ENCODE measurements at regions not wholly inside any gene's neighbourhood (a gene's known extent, or its start where the extent isn't known, plus 50 kb on each side); places are given as distances from the start of the nearest gene placed in this dataset.
"Not testable (repeated sequence)": the region's sequence is repeated elsewhere in the genome, so short reads cannot be mapped to it uniquely, and the experiment has no call there.

DNA sequence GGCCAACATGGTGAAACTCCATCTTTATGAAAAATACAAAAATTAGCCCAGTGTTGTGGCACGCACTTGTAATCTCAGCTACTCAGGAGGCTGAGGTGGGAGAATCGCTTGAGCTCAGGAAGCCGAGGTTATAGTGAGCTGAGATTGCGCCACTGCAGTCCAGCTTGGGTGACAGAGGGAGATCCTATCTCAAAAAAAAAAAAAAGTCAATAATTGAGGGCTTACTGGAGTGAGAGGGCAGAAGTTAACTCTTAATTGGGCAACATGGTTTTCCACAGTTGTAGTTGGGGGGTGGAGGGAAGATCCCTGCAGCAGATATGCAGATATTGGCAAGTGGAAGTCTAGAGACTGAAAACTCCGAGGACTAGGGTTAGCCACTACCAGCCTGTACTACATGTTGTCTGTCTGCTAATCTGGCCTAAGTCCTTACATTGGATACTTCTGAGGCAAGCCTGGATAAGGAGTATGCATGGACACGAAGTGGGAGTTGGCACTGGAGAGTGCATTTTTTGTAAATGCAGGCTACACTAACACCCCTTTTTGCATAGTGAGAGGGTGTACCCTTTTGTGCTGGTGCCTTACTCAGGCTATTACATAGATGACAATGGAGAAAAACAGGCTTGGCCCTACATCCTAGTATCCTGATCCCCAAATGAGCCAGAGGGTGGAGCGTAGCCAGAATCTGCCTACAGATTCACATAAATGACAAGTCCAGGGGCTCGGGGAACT, 89.0 kb upstream of the NIPBL start:
- H3K36me3 Mint-ChIP-seq: no peaks in the 10 kb centered on the region
- no peak overlapping the region for H3K27ac Mint-ChIP-seq
- H3K27me3 Mint-ChIP-seq: peaks cover 5% of the 10 kb centered on the region
- DNase-seq (no peak), ATAC-seq (ENCODE audit: low read depth in 2 of 2) (no peak)
- Histone ChIP-seq H3K36me3 (ENCODE audit: control insufficient read depth, insufficient read depth, low read length) (no peaks in the 10 kb centered on the region), H3K9me3 (ENCODE audit: control insufficient read depth in 2 of 2, low read length in 2 of 2) (no peaks in the 10 kb centered on the region), H3K4me3 (ENCODE audit: low read depth, low read length) (no peak overlapping the region), H3K27me3 (ENCODE audit: control insufficient read depth, insufficient read depth, low read length) (peaks cover 10% of the 10 kb centered on the region), H3K4me1 (ENCODE audit: control insufficient read depth, insufficient read depth, low read length, poor library complexity, severe bottlenecking) (no peaks in the 10 kb centered on the region), H3K27ac (ENCODE audit: insufficient read depth, low read length, poor library complexity, severe bottlenecking) (no peak overlapping the region)
- no peaks in the 10 kb centered on the region for H3K4me1 Mint-ChIP-seq
- H3K9me3 Mint-ChIP-seq: peaks cover 0 to 9% (median 1%) of the 10 kb centered on the region in 7 donors
- no peak overlapping the region for H3K4me3 Mint-ChIP-seq

DNA sequence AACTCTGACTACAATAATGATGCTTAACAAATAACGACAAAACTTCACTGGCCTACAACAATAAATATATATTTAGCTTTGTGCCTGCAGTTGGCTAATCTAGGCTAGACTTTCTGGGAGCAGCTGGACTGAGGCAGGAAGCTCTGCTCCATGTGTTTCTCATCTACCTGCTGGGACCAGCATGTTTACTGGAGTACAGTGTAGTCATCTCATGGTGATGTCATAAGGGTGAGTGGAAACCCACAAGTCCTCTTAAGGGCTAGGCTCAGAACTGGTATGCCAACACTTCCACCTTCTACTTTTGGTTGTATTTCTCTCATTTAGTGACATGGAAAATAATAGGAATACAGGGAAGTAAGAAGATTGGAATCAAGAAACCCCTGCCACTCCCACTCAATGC, 85.7 kb upstream of the NIPBL start:
- Mint-ChIP-seq H3K36me3 (no peaks in the 10 kb centered on the region), H3K4me3 (no peak overlapping the region), H3K27ac (no peak overlapping the region), H3K9me3 (peaks cover 0 to 5% (median 1%) of the 10 kb centered on the region in 7 donors), H3K4me1 (no peaks in the 10 kb centered on the region), H3K27me3 (peaks cover 5% of the 10 kb centered on the region)
- no peaks in the 10 kb centered on the region for H3K4me1 ChIP-seq (ENCODE audit: control insufficient read depth, insufficient read depth, low read length, poor library complexity, severe bottlenecking)
- H3K27ac ChIP-seq (ENCODE audit: insufficient read depth, low read length, poor library complexity, severe bottlenecking): no peak overlapping the region
- H3K9me3 ChIP-seq (ENCODE audit: control insufficient read depth in 2 of 2, low read length in 2 of 2): no peaks in the 10 kb centered on the region
- no peak overlapping the region for H3K4me3 ChIP-seq (ENCODE audit: low read depth, low read length)
- no peaks in the 10 kb centered on the region for H3K36me3 ChIP-seq (ENCODE audit: control insufficient read depth, insufficient read depth, low read length)
- no peak for DNase-seq
- ATAC-seq (ENCODE audit: low read depth in 2 of 2): no peak
- H3K27me3 ChIP-seq (ENCODE audit: control insufficient read depth, insufficient read depth, low read length): peaks cover 10% of the 10 kb centered on the region

DNA sequence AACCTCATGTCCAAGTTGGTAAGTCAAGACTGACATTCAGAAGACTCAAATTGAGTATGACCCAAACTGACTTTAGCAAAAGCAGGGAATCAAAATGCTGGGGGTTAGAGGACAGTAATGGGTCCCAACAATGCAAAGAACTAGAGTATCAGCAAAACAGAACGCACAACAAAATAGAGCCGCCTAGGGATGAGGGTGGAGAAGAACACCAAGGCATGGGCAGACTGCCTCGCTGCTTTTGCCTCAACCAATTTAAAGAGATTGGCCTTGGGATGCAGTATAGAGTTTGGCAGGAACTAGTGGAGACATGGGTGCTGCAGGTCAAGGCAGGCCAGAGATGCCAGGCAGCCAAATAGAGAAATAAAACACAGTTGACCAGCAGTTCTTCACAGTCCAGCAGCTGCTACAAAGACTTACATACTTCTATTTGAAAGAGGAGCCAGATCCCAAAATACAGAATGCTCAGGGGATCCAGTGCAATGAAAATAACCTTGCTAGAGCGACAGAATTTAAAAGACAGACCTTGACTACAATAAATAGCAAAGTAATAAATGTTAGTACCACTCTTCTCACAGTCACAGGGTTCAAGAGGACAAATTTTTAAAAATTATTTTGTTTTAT, 83.9 kb upstream of the NIPBL start:
- H3K4me3 Mint-ChIP-seq: no peak overlapping the region
- ATAC-seq (ENCODE audit: low read depth in 2 of 2) (no peak), DNase-seq (no peak)
- H3K9me3 Mint-ChIP-seq: peaks cover 0 to 5% (median 1%) of the 10 kb centered on the region in 7 donors
- Histone ChIP-seq H3K4me3 (ENCODE audit: low read depth, low read length) (no peak overlapping the region), H3K36me3 (ENCODE audit: control insufficient read depth, insufficient read depth, low read length) (no peaks in the 10 kb centered on the region), H3K27me3 (ENCODE audit: control insufficient read depth, insufficient read depth, low read length) (peaks cover 5% of the 10 kb centered on the region), H3K9me3 (ENCODE audit: control insufficient read depth in 2 of 2, low read length in 2 of 2) (no peaks in the 10 kb centered on the region), H3K4me1 (ENCODE audit: control insufficient read depth, insufficient read depth, low read length, poor library complexity, severe bottlenecking) (no peaks in the 10 kb centered on the region), H3K27ac (ENCODE audit: insufficient read depth, low read length, poor library complexity, severe bottlenecking) (no peak overlapping the region)
- H3K36me3 Mint-ChIP-seq: no peaks in the 10 kb centered on the region
- no peak overlapping the region for H3K27ac Mint-ChIP-seq
- H3K4me1 Mint-ChIP-seq: no peaks in the 10 kb centered on the region
- peaks cover 5% of the 10 kb centered on the region for H3K27me3 Mint-ChIP-seq

DNA sequence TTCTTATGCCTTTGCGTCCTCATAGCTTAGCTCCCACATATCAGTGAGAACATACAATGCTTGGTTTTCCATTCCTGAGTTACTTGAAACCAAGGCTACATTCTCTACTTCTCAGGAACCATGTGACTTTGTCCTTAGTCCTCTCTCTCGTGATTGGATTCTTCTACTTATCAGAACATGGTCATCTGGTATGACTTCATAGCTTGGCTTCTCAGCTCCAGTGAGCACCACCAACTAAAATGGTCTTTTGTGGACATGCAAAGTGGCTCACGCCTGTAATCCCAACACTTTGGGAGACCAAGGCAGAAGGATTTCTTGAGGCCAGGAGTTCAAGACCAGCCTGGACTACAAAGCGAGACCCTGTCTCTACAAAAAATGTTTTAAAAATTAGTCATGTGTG, 81.2 kb upstream of the NIPBL start:
- no peak overlapping the region for H3K27ac Mint-ChIP-seq
- no peak for ATAC-seq (ENCODE audit: low read depth in 2 of 2)
- H3K27ac ChIP-seq (ENCODE audit: insufficient read depth, low read length, poor library complexity, severe bottlenecking): no peak overlapping the region
- H3K4me3 Mint-ChIP-seq: no peak overlapping the region
- peaks cover 9% of the 10 kb centered on the region for H3K27me3 ChIP-seq (ENCODE audit: control insufficient read depth, insufficient read depth, low read length)
- DNase-seq: no peak
- no peak overlapping the region for H3K4me3 ChIP-seq (ENCODE audit: low read depth, low read length)
- H3K4me1 ChIP-seq (ENCODE audit: control insufficient read depth, insufficient read depth, low read length, poor library complexity, severe bottlenecking): no peaks in the 10 kb centered on the region
- H3K9me3 Mint-ChIP-seq: peaks cover 0 to 5% (median 1%) of the 10 kb centered on the region in 7 donors
- H3K9me3 ChIP-seq (ENCODE audit: control insufficient read depth in 2 of 2, low read length in 2 of 2): no peaks in the 10 kb centered on the region
- H3K27me3 Mint-ChIP-seq: peaks cover 2% of the 10 kb centered on the region
- no peaks in the 10 kb centered on the region for H3K36me3 ChIP-seq (ENCODE audit: control insufficient read depth, insufficient read depth, low read length)
- no peaks in the 10 kb centered on the region for H3K36me3 Mint-ChIP-seq
- no peaks in the 10 kb centered on the region for H3K4me1 Mint-ChIP-seq

DNA sequence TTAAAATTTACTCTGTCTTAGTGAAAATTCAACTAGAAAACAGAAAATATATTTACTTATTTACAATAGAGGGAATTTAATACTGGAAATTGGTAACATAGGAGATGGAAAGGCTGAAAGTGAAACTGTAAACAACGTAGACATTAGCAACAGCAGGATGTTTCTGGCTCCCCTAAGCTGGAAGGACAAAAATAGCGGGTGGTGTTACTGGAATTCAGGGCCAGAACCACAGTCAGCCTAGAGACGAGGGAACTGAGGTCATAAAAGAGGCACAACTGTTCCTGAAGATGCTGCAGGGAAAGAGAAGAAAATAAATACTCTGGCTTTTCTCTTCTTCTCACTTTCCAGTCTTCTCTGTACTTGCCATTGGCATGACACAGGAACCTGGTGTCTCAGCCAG, 80.4 kb upstream of the NIPBL start:
- H3K4me1 ChIP-seq (ENCODE audit: control insufficient read depth, insufficient read depth, low read length, poor library complexity, severe bottlenecking): no peaks in the 10 kb centered on the region
- no peaks in the 10 kb centered on the region for H3K4me1 Mint-ChIP-seq
- no peak overlapping the region for H3K4me3 Mint-ChIP-seq

DNA sequence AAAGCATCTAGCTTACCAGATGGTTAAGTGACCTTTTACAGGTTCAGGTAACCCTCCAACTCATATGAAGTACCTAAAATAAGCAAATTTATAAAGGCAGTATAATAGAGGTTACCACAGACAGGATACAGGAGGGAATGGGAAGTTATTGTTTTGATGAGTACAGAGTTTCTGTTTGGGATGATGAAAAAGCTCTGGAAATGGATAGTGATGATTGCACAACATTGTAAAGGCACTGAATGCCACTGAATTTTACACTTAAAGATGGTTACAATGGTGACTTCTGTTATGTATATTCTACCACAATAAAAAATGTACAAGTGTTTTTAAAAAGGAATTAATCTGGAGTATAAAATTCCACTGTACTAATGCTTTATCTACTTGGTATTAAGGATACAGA, 75.0 kb upstream of the NIPBL start:
- H3K9me3 Mint-ChIP-seq: no peaks in the 10 kb centered on the region
- H3K4me3 ChIP-seq (ENCODE audit: low read depth, low read length): no peak overlapping the region
- H3K27ac Mint-ChIP-seq: no peak overlapping the region
- H3K4me1 Mint-ChIP-seq: no peaks in the 10 kb centered on the region
- peaks cover 11% of the 10 kb centered on the region for H3K27me3 ChIP-seq (ENCODE audit: control insufficient read depth, insufficient read depth, low read length)
- H3K27me3 Mint-ChIP-seq: peaks cover 9% of the 10 kb centered on the region
- no peak overlapping the region for H3K27ac ChIP-seq (ENCODE audit: insufficient read depth, low read length, poor library complexity, severe bottlenecking)
- H3K4me1 ChIP-seq (ENCODE audit: control insufficient read depth, insufficient read depth, low read length, poor library complexity, severe bottlenecking): no peaks in the 10 kb centered on the region
- H3K36me3 Mint-ChIP-seq: no peaks in the 10 kb centered on the region
- no peak overlapping the region for H3K4me3 Mint-ChIP-seq
- DNase-seq (no peak), ATAC-seq (ENCODE audit: low read depth in 2 of 2) (no peak)
- H3K36me3 ChIP-seq (ENCODE audit: control insufficient read depth, insufficient read depth, low read length): no peaks in the 10 kb centered on the region
- H3K9me3 ChIP-seq (ENCODE audit: control insufficient read depth in 2 of 2, low read length in 2 of 2): no peaks in the 10 kb centered on the region

More for the DNA sequence above, 80.4 kb upstream of the NIPBL start:
- no peak overlapping the region for H3K4me3 ChIP-seq (ENCODE audit: low read depth, low read length)
- H3K27me3 ChIP-seq (ENCODE audit: control insufficient read depth, insufficient read depth, low read length): peaks cover 9% of the 10 kb centered on the region
- no peaks in the 10 kb centered on the region for H3K9me3 ChIP-seq (ENCODE audit: control insufficient read depth in 2 of 2, low read length in 2 of 2)
- no peaks in the 10 kb centered on the region for H3K27me3 Mint-ChIP-seq
- ATAC-seq (ENCODE audit: low read depth in 2 of 2) (no peak), DNase-seq (no peak)
- H3K27ac Mint-ChIP-seq: no peak overlapping the region
- no peaks in the 10 kb centered on the region for H3K36me3 ChIP-seq (ENCODE audit: control insufficient read depth, insufficient read depth, low read length)
- no peak overlapping the region for H3K27ac ChIP-seq (ENCODE audit: insufficient read depth, low read length, poor library complexity, severe bottlenecking)
- H3K36me3 Mint-ChIP-seq: no peaks in the 10 kb centered on the region
- peaks cover 0 to 2% (median 0%) of the 10 kb centered on the region in 7 donors for H3K9me3 Mint-ChIP-seq

DNA sequence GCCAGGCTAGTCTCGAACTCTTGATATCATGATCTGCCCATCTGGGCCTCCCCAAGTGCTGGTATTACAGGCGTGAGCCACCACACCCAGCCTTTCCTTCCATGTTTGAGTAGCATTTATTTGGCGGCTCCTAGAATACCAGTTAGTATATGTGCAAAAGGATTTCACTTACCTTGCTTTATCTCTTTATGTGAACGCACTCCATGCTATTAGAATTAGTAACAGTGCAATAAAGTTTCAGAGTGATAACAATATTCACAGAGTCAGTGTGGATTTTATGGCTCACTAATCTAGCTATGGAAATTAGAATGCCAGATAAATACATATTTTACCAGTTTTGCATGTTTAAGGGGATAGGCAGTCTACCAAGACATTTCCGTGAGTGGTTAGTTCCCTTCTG, 74.4 kb upstream of the NIPBL start:
- DNase-seq (no peak), ATAC-seq (ENCODE audit: low read depth in 2 of 2) (no peak)
- H3K27me3 ChIP-seq (ENCODE audit: control insufficient read depth, insufficient read depth, low read length): peaks cover 11% of the 10 kb centered on the region
- Mint-ChIP-seq H3K4me1 (no peaks in the 10 kb centered on the region), H3K4me3 (no peak overlapping the region), H3K9me3 (no peaks in the 10 kb centered on the region), H3K27me3 (peaks cover 9% of the 10 kb centered on the region), H3K36me3 (no peaks in the 10 kb centered on the region), H3K27ac (no peak overlapping the region)
- H3K4me3 ChIP-seq (ENCODE audit: low read depth, low read length): no peak overlapping the region
- no peaks in the 10 kb centered on the region for H3K9me3 ChIP-seq (ENCODE audit: control insufficient read depth in 2 of 2, low read length in 2 of 2)
- H3K27ac ChIP-seq (ENCODE audit: insufficient read depth, low read length, poor library complexity, severe bottlenecking): no peak overlapping the region
- no peaks in the 10 kb centered on the region for H3K36me3 ChIP-seq (ENCODE audit: control insufficient read depth, insufficient read depth, low read length)
- no peaks in the 10 kb centered on the region for H3K4me1 ChIP-seq (ENCODE audit: control insufficient read depth, insufficient read depth, low read length, poor library complexity, severe bottlenecking)

DNA sequence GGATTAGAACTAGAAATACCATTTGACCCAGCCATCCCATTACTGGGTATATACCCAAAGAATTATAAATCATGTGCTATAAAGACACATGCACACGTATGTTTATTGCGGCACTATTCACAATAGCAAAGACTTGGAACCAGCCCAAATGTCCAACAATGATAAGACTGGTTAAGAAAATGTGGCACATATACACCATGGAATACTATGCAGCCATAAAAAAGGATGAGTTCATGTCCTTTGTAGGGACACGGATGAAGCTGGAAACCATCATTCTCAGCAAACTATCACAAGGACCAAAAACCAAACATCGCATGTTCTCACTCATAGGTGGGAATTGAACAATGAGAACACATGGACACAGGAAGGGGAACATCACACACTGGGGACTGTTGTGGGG, 63.3 kb upstream of the NIPBL start:
- not testable (repeated sequence) for ATAC-seq (ENCODE audit: low read depth in 2 of 2); H3K36me3 Mint-ChIP-seq; H3K4me1 Mint-ChIP-seq; H3K9me3 ChIP-seq (ENCODE audit: control insufficient read depth in 2 of 2, low read length in 2 of 2); H3K4me1 ChIP-seq (ENCODE audit: control insufficient read depth, insufficient read depth, low read length, poor library complexity, severe bottlenecking); H3K4me3 Mint-ChIP-seq; H3K27me3 ChIP-seq (ENCODE audit: control insufficient read depth, insufficient read depth, low read length); H3K27ac ChIP-seq (ENCODE audit: insufficient read depth, low read length, poor library complexity, severe bottlenecking); H3K36me3 ChIP-seq (ENCODE audit: control insufficient read depth, insufficient read depth, low read length); DNase-seq; H3K27ac Mint-ChIP-seq; H3K4me3 ChIP-seq (ENCODE audit: low read depth, low read length); H3K9me3 Mint-ChIP-seq
- peaks cover 37% of the 10 kb centered on the region for H3K27me3 Mint-ChIP-seq
